Stomach (tissue), 4 donors: ENCODE measurements at regions not wholly inside any gene's neighbourhood (a gene's known extent, or its start where the extent isn't known, plus 50 kb on each side); places are given as distances from the start of the nearest gene placed in this dataset.

ENCODE experiments used
- EP300 ChIP-seq: sonication (generic); formaldehyde crosslinking; IDR thresholded peaks from one replicate; pipeline ENCODE4 v1.6.1; 2017; ENCODE audit warnings: antibody characterized with exemption
- POLR2A ChIP-seq, 4 donors: fragments of 450-650 bp; IDR thresholded peaks; one replicate each; pipeline ENCODE4 v1.6.1; 2016; ENCODE audit warnings: antibody characterized with exemption in 4 of 4, control low read depth in 2 of 4, mild to moderate bottlenecking in 1 of 4, moderate library complexity in 1 of 4
- POLR2AphosphoS5 ChIP-seq, 3 donors: sonication (generic); formaldehyde crosslinking; IDR thresholded peaks; one replicate each; pipeline ENCODE4 v1.6.1; 2016; ENCODE audit warnings: antibody characterized with exemption in 3 of 3
- TF ChIP-seq, protein P1 (sequence below), 7 experiments: fragments of 450-650 bp in 4 of 7; fragments of 200-600 bp in 3 of 7; sonication (generic) in 3 of 7; IDR thresholded peaks; one replicate each; pipeline ENCODE4 v1.5.1; 2016 to 2019; ENCODE audit warnings: antibody characterized with exemption in 7 of 7, control low read depth in 2 of 7, mild to moderate bottlenecking in 1 of 7

GRCh38 chr6:126227833-126228702 is 111.8 kb upstream of the CENPW start:
- no peak for TF ChIP-seq POLR2AphosphoS5 (IDR thresholded peaks at IDR 0.05)
- TF ChIP-seq, protein P1, sequence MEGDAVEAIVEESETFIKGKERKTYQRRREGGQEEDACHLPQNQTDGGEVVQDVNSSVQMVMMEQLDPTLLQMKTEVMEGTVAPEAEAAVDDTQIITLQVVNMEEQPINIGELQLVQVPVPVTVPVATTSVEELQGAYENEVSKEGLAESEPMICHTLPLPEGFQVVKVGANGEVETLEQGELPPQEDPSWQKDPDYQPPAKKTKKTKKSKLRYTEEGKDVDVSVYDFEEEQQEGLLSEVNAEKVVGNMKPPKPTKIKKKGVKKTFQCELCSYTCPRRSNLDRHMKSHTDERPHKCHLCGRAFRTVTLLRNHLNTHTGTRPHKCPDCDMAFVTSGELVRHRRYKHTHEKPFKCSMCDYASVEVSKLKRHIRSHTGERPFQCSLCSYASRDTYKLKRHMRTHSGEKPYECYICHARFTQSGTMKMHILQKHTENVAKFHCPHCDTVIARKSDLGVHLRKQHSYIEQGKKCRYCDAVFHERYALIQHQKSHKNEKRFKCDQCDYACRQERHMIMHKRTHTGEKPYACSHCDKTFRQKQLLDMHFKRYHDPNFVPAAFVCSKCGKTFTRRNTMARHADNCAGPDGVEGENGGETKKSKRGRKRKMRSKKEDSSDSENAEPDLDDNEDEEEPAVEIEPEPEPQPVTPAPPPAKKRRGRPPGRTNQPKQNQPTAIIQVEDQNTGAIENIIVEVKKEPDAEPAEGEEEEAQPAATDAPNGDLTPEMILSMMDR (IDR thresholded peaks at IDR 0.05), result no peak
- TF ChIP-seq EP300, result no peak
- no peak for TF ChIP-seq POLR2A (IDR thresholded peaks at IDR 0.05)
